ENCODE measurements at regions not wholly inside any gene's neighbourhood (a gene's known extent, or its start where the extent isn't known, plus 50 kb on each side); places are given as distances from the start of the nearest gene placed in this dataset.

- no peak for TF ChIP-seq CTCF (IDR thresholded peaks at IDR 0.05; ENCODE audit: low read depth, low read length)
- DNase-seq (ENCODE audit: extremely low read depth, low read depth): no peak
These were observed 256.2 kb upstream of the P2RY1 start for GRCh38 chr3:152578769-152579168.

GRCh38 chr3:152581951-152582350, 253.0 kb upstream of the P2RY1 start:
- no peak for TF ChIP-seq CTCF (IDR thresholded peaks at IDR 0.05; ENCODE audit: low read depth, low read length)
- no peak for DNase-seq (ENCODE audit: extremely low read depth, low read depth)

GRCh38 chr3:152583963-152584362, 251.0 kb upstream of the P2RY1 start:
- TF ChIP-seq CTCF (IDR thresholded peaks at IDR 0.05; ENCODE audit: low read depth, low read length): no peak
- DNase-seq (ENCODE audit: extremely low read depth, low read depth): no peak

GRCh38 chr3:152586974-152587373, 248.0 kb upstream of the P2RY1 start:
- TF ChIP-seq CTCF (IDR thresholded peaks at IDR 0.05; ENCODE audit: low read depth, low read length): no peak
- DNase-seq (ENCODE audit: extremely low read depth, low read depth): no peak

- TF ChIP-seq CTCF (IDR thresholded peaks at IDR 0.05; ENCODE audit: low read depth, low read length): no peak
- no peak for DNase-seq (ENCODE audit: extremely low read depth, low read depth)
These were observed 247.1 kb upstream of the P2RY1 start for GRCh38 chr3:152587861-152588260.

GRCh38 chr3:152589644-152590043, 245.3 kb upstream of the P2RY1 start:
- TF ChIP-seq CTCF (IDR thresholded peaks at IDR 0.05; ENCODE audit: low read depth, low read length): no peak

GRCh38 chr3:152591515-152591914, 243.4 kb upstream of the P2RY1 start:
- DNase-seq (ENCODE audit: extremely low read depth, low read depth): no peak
- TF ChIP-seq CTCF (IDR thresholded peaks at IDR 0.05; ENCODE audit: low read depth, low read length): no peak

More at GRCh38 chr3:152589644-152590043, 245.3 kb upstream of the P2RY1 start:
- no peak for DNase-seq (ENCODE audit: extremely low read depth, low read depth)

All from AG09319 (cell line).